HFF-Myc (cell line): ENCODE measurements at regions not wholly inside any gene's neighbourhood (a gene's known extent, or its start where the extent isn't known, plus 50 kb on each side); places are given as distances from the start of the nearest gene placed in this dataset.

Source experiments
- DNase-seq: peaks from one replicate; pipeline ENCODE4 v3.0.0-alpha.2; 2011; ENCODE audit warnings: low read depth; ENCODE audit errors: extremely low read depth
- H3K4me3 ChIP-seq: replicated peaks from 2 replicates; pipeline ENCODE4 v1.5.1; 2011; ENCODE audit warnings: low read depth, mild to moderate bottlenecking, control low read depth, low read length
- CTCF ChIP-seq: IDR thresholded peaks from 2 replicates; pipeline ENCODE4 v1.5.1; 2012; ENCODE audit warnings: mild to moderate bottlenecking, low read depth, low read length, control low read depth; ENCODE audit errors: missing control alignments

- no peak overlapping the region for H3K4me3 ChIP-seq
- no peak for TF ChIP-seq CTCF
- no peak for DNase-seq
Measured at GRCh38 chr6:4561773-4562400, 214.3 kb upstream of the CDYL start.

DNA sequence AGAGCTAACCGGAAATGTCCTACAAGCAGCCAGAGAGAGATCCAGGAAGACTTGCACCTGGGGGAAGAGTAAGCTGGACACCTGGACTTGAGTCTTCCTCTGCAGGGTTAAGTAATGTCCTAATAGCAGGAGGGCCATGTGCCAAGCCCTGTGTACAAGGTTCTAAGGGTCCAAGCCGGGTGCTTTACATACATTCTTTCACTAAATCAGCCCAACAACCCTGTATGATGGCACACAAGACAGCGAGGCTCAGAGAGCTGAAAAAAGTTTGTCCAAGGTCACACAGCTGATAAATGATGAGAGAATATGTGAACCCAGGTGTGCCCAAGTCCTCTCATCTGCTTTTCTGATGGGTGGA, 215.1 kb upstream of the CDYL start:
- DNase-seq = no peak
- no peak for TF ChIP-seq CTCF
- H3K4me3 ChIP-seq = no peak overlapping the region

DNA sequence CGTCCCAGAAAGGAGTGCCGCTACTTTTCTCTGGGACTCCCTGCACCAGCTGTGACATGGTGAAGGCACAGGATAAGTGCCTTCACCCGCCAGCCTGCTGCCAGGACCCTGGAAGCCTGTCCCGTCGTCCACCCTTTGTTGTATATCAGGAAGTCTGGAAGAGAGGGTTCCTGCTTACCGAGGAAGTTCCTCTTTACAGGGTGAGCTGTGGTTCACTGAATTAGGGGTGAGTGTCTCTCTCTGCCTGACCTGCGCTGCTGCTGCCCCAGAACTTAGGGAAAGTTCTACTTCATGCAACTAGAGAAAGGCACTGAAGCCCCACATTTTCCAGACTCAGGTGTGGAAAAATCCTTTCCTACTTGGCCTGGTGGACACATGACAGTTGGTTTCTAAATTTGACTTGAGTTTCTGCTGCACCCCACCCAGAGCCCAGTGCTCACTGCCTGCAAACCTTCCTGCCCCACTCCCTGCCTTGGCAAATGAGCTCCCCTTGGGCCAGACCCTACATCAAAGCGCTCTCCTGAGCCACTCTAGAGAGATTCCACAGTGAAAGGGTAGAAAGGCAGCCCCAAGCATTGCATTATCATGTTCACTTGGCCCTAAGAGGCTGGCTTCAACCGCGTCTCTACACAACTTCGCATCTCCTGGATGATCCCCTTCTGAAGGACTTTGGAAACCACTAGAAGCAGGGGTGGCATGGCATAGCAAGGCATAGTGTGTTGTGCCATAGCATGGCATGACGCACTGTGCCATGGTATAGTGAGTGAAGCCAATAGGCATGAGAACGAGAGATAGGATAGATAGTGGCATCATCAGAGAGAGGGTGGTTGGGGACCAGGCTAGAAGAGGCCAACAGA, 215.8 kb upstream of the CDYL start:
- TF ChIP-seq CTCF = no peak
- H3K4me3 ChIP-seq = no peak overlapping the region
- DNase-seq = no peak

- no peak for DNase-seq
- no peak for TF ChIP-seq CTCF
- no peak overlapping the region for H3K4me3 ChIP-seq
Measured at GRCh38 chr6:4559281-4559875, 216.8 kb upstream of the CDYL start.

GRCh38 chr6:4554645-4555044, 221.6 kb upstream of the CDYL start:
- no peak overlapping the region for H3K4me3 ChIP-seq
- no peak for TF ChIP-seq CTCF
- DNase-seq = no peak

- TF ChIP-seq CTCF = no peak
- DNase-seq = no peak
- no peak overlapping the region for H3K4me3 ChIP-seq
Measured at GRCh38 chr6:4553387-4553786, 222.8 kb upstream of the CDYL start.
